Muscle of back (tissue), 3 donors: ENCODE measurements at regions not wholly inside any gene's neighbourhood (a gene's known extent, or its start where the extent isn't known, plus 50 kb on each side); places are given as distances from the start of the nearest gene placed in this dataset.

Source experiments
- DNase-seq, 3 donors: peaks; one replicate each; pipeline versions ENCODE4 v3.0.0 to v3.0.0-alpha.2; 2013

DNA sequence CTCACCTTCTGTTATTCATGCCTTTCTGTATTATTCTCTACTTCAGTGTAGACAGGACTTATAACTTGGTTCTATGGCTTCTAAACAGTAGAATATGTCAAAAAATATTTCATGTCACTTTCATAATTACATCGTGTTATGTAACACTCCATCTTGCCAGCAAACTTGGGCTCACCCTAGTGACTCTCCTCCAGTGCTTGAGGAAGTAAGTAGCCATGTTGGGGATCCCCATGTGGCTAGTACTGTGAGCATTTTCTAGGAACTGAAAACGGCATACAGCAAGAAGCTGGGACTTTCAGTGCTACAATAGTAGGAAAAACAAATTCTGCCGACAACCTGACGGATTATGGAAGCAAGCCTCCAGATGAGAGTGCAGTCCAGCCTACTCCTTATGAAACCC, 495.6 kb downstream of the SLITRK6 start:
- DNase-seq: no peak

DNA sequence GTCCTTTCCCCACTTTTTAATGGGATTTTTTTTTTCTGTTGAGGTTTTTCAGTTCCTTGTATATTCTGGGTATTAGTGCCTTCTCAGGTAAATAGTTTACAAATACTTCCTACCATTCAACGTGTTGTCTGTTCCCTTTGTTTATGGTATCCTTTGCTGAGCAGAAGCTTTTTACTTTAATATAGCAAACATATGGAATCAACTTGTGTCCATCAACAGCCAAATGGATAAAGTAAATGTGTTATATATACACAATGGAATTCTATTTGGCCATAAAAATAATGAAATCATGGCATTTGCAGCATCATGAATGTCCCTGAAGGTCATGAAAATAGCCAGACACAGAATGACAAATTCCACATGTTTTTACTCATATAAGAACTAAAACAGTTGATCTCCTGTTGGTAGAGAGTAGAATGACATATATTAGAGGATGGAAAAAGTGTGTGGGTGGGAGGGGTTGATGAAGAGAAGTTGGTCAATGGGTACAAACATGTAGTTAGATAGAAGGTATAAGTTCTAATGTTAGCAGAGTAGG, 500.8 kb downstream of the SLITRK6 start:
- DNase-seq: no peak

DNA sequence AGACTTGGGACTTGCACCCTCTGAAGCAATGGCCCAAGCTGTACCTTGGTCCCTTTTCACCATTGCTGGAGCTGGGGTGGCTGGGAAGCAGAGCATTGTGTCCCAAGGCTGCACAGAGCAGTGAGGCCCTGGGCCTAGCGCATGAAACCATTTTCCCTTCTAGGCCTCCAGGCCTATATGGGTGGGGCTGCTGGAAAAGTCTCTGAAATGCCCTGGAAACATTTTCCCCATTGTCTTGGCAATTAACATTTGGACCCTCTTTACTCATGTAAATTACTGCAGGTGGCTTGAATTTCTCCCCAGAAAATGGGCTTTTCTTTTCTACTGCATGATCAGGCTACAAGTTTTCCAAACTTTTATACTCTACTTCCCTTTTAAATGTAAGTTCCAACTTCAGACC, 510.5 kb downstream of the SLITRK6 start:
- no peak for DNase-seq

DNA sequence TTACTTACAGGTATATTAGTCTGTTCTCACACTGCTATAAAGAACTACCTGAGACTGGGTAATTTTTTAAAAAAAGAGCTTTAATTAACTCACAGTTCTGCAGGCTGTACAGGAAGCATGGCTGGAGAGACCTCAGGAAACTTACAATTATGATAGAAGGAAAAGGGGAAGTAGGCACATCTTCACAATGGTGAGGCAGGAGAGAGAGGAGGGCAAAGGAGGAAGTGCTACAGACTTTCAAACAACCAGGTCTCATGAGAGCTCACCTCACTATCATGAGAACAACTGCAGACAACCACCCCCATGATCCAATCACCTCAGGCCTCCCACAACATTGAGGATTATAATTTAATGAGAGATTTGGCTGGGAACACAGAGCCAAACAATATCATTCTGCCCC, 511.7 kb downstream of the SLITRK6 start:
- no peak for DNase-seq

DNA sequence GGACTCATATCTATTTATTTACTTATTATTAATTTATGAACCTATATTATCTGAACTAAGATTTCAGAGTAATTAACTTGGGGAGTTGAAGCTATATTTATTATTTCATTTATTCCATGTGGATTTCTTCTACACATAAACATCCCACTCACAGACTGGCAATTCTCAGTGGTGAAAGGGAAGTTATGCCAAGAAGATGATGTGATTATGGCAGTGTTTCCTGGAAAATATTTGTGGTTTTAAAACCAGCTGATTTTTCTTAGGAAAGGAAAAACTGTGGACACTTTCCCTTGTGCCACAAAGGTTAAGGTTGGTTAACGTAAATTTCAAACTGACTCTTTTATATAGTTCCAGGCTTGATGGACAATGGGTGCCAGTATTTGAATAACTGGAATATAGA, 513.1 kb downstream of the SLITRK6 start:
- no peak for DNase-seq

DNA sequence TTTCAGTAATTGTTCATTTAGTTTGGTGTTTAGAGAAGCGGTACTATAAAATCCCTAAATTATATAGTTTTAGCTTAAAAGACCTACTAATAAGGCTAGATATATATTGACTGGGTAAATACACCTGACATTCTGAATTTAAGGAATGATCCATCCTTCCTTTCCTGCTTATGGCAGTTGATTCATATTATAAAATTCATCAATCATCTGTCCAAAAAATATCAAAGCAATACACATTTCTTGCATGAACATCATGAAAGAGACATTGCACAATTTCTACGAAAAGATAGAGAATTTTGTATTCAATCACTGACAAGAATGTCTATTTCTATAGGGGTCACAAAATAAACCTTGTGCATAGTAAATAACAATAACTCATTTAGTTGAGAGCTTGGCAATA, 514.9 kb downstream of the SLITRK6 start:
- DNase-seq: no peak

DNA sequence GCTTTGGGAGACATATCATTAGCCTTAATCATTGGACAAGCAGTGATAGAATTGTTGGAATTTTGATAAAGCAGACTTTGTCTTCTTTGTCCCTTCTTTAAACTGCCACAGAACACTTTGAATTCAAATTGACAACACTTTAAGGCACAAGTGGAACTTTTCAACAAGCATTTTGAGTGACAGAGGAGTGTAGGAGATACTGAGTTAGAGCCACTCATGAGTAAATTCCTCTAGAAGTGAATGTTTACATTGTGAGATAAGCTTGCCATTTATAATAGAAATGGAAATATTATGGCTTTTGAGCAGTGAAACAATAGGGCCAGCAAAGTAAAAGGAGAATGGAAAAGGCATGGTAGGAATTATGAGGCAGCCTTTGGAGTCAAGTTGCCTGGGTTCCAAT, 515.8 kb downstream of the SLITRK6 start:
- no peak for DNase-seq

DNA sequence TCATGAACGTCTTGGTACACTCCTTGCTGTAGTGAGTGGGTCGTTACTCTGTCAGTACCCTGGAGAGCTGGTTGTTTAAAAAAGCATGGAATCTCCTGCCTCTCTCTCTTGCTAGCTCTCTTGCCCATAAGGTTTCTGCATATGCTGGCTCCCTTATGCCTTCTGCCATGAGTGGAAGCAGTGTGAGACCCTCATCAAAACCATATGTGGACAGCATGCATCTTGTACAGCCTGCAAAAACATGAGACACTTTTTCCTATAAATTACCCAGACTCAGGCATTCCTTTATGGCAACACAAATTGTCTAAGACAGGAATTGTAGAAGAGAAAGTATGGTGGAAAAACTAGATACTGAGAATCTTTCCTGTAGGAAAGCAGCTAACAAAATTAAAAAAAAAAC, 516.3 kb downstream of the SLITRK6 start:
- no peak for DNase-seq

DNA sequence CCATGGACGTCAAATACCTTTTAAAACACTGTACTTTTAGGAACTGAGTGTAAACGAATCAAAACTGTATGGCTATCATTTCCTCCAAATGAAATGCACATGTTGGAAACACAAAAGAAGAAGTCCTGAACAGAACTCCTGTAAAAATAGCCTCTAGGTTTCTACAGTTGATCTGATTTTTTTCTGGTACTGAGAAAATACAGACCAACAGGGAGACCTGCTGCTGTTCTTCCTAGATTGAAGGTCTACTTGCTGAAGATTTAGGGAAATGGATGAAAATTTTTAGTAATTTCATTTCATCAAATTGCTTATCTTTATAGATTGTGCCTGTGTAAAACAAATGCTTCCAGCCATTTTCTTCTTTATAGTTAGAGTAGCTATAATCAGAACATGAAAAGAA, 520.4 kb downstream of the SLITRK6 start:
- no peak for DNase-seq

DNA sequence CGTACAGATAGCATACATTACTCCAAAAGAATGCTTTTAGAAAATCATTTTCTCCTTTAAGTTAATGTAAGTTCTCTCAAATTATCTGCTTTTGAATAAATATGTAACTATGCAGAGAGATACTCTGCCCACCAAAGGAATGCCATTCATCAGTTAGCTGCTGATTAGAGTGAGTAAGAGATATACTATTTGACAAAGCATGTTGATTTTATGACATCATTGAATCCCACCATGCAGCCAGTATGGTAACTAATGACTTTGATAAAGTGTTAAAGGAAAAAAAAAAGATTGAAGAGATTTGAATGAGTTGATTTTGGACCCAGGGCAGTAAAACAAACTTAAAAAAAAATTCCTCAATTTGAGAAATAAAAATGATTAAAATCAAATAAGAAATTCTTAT, 521.5 kb downstream of the SLITRK6 start:
- peak in 1 of 3 donors; percentile 20 for DNase-seq

DNA sequence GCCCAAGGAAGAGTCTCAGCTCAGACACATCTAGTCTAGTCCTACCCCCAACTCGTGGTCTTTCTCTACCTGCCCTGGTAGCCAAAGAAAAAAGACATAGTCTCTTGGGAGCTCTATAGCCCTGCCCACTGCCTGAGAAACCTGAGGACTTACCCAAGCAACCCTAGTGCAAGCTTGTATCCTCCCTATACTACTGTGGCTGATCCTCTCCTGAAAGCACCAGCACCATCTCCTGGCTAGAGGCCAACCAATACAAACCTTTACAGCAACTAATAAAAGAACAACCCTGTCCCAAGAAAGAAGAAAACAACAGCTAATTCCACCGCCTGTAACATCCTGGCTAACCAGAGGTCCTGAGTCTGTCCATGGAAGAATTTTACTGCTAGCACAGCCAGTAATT, 532.4 kb downstream of the SLITRK6 start:
- no peak for DNase-seq

DNA sequence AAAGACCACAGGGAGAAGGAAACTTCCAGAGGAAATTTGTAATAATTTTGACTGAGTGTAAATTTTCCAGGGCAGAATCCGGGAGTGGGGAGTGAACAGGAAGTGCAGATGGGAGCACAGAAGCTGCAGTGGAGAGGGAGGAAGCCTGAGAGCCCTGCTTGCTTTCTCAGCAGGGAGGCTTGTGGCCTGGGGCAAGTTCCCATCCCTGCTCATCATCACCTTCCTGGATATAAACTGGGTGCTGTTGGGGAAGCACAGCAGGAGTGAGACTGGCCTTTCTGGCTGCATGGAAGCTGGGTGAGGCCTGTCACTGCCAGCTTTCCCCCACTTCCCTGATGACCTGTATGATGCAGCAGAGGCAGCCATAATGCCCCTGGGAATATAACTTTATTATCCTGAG, 532.9 kb downstream of the SLITRK6 start:
- no peak for DNase-seq

DNA sequence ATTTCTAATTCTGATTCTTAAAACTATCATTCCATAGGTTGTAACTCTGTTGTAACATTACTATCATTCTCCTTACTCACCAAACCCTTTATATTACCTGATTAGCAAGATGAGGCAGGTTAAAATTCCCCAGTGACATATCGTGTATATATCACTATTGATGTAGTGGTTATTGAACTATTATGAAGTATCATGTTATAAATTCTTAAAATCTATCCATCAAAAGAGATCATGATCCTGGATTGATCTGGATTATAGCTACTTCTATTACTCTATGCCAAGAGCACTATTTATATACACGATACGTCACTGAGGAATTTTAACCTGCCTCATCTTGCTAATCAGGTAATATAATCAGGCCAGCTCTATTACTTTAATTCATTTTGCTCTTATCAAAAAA, 533.9 kb downstream of the SLITRK6 start:
- DNase-seq: no peak

DNA sequence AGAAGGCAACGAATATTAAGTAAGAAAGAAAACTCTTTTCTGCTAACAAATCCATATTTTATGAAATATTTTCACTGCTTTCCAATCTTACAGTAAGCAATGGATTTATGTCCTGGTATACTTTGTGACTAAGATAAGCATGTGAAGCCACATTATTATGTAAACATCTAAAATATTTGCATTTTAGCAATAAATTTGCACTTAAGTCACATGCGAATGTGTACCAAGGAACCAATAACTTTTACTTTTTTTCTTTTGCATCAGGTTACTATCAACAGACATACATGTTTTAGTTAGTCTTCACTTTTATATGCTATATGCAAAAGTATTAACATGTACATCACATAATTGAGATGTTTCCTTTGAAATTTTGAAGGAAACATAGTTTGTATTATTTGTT, 536.7 kb downstream of the SLITRK6 start:
- no peak for DNase-seq

DNA sequence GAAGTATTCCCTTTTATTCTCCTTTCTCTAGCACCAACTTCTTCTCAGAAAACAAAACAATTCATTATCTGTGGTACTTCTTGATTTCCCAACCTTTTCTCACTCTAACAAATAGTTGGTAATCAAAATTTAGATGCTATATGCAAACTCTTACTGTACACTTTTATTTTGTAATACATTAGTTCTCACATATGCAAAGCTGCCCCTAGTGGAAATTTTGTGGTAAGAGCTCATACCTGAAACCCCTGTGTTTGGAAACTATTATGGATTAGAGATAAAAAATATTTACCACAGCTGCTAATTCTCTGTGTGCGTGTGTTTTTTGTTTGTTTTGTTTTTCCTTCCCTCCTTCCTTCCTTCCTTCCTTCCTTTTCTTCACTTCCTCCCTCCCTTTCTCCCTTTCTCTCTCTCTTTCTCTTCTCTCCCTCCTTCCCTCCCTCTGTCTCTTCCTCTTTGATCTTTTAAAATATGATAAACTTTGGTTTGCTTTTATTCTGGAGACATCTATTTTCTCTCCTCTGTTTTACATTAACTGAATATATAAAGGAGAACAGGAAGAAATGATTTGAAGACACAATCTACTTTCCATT, 537.4 kb downstream of the SLITRK6 start:
- no peak for DNase-seq

DNA sequence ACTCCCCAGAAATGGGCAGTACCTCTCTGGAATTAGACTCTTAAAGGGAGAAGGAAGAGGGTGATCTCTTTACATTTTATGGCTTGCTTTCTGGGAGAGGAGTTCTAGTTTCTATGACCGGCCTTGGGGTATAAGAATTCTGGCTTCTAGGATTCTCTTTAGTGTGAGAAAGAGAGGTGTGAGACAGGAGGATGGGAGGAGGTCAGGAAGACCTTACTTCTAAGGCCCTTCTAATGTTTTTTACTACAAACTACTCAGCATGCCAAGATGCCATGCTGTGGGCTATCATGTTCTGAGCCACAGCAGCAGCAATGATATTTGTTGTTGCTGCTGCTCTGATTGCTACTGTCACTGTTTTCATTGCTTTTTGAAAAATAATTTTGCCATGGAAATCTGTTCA, 538.3 kb downstream of the SLITRK6 start:
- DNase-seq: no peak

DNA sequence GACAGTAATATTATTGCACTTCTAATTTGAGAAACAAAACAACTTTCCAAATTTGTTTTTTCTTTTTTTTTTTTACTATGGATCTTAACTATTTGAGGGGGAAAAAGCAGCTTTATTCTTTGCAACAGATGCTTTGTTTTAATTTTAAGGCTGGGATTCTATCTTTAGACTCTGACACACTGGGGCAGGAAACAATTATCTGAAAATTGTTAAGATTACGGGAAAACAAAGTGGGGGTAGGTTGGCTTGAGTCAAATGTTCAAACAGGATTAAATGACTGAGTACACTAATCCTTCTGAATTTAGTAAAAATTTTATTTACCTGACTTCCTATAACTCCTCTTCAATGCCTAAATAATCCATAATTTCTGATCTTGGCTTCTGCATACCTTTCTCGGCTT, 543.2 kb downstream of the SLITRK6 start:
- DNase-seq: no peak

DNA sequence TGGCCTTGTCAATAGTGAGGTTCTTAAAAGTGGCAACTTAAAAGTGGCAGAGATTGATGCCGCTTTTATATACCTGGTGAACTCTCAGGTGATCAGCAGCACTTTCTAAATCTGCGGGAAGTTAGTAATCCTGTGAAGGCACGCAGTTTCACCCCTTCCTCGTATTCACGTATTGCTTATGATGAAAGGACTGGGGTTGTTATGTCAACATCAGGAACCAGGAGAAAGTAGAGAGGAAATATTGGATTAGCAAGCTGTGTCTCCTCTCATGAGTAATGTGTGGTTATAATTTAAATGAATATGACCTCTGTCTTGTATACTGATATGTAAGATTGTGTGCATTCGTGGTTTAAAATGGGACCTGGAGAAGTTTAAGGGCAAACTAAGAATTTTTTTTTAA, 544.6 kb downstream of the SLITRK6 start:
- no peak for DNase-seq

DNA sequence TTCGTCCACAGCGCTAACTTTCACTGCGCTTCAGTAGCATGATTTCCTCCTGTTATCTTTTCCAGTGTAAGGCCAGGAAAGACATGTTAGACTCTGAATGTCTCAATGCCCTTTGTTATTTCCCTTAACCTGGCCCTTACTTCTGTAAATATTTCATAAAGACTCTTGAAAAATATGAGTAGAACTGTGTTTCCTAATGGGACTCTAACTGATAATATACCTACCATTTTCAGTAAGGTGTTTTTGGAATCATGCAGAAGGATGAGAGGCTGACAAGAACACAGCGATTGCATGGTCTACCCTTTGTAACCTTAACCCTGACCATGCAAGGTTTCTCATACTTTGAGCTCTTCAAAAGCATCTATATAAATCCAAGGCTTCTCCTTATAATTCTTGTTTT, 550.1 kb downstream of the SLITRK6 start:
- DNase-seq: no peak

DNA sequence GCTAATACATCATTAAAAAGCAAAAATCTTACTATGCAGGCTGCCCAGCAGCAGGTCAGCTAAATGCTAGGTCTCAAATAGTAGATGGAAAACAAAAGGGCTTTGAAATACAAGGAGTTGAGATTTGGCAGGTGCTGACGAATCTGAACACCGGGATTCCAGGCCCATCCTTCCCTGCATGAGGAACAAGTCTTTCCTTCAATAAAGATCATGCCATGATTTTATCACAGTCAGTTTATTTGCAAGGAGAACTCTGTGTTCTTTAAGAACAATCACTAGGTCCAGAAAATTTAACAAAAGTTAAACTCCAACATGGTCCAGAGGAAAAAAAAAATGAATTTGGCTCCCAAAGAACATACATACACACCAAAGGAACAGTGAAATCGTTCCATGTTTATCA, 551.4 kb downstream of the SLITRK6 start:
- DNase-seq: no peak

DNA sequence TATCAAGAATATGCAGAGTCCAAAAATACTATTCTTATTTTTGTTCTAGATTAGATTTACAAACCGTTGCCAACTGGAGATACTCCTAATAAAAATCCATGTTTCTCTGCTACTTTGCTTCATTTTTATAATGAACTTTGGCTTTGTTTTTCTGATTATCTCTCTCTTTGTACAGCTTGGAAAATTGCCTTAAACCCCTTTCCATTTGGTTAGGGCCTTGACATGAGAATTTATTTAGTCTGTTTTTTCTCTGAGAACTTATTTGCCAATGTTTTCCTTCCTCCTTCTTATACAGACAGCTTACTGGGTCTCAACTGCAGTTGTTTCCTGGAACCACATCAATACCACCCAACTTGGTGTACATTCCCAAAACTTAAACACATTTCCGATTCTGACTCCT, 555.4 kb downstream of the SLITRK6 start:
- peak in 1 of 3 donors; percentile 12 for DNase-seq

DNA sequence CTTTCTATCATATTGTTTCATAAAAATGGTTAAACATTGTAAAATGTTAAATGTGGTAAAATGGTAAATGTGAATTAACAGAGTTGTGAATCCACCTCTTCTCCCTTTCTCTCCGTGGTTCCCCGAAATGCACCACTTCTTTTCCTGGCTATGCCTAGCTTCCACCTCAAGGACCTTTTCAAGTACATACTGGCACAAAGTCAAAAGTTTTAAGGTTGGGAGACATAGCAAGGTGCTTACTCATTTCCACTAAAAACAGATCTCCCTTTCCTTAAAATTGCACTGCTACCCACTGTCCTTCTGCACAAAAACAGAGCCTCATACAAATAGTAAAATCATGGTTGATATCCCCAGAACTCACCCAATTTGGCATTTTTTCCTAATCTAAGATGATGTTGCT, 558.2 kb downstream of the SLITRK6 start:
- no peak for DNase-seq

DNA sequence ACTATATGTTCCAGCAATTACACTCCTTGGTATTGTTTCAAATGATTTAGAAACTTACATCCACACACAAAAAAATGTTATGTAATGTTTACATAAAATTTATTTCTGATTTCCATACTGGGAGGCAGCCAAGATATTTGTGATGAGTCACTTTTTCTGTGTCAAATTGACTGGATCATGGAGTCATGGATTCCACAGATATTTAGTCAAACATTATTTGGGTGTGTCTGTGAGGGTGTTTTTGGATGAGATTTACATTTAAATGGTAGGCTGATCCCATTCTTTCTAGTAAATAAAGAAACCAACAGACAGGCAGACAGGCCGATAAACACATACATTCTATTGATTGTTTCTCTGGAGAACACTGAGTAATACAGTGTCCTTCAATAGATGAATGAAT, 562.8 kb downstream of the SLITRK6 start:
- DNase-seq: peak; percentile 7 to 45 (median 27)

DNA sequence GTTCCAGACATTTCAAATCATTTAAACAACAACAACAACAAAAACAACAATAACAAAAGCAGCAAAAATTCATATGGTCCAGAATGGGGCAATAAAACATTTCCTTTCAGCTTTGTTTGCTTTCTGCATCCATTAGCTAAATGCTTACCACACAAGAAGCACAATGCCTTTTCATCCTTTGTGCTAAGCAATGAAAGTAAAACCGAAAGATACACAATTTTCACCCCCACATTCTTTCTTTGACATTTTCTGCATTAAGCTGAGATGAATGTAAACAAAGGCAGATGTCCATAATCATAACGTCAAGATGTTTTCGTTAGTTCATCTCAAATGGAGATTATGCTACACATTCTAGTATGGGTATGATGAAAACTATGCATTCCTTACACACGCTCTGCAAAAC, 568.5 kb downstream of the SLITRK6 start:
- no peak for DNase-seq

DNA sequence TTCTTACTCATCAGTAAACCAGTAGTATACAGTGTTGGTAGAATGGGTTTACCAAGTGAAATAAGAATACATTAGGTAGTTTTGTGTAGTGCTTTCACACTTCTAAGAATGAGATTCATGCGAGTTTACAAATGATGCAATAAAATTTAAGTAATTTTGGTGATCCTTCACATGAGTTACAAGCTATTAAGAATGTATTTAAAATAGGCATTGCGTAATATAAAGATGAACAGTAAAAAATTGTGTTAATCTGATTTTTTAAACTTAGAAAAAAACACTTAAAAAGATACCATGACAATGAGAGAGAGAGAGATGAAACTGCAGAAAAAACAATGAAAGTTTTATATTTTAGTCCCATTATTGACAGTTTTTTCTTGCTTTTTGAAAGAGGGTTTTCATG, 570.5 kb downstream of the SLITRK6 start:
- DNase-seq: no peak
